Breast epithelium (tissue), 3 donors: ENCODE measurements at regions not wholly inside any gene's neighbourhood (a gene's known extent, or its start where the extent isn't known, plus 50 kb on each side); places are given as distances from the start of the nearest gene placed in this dataset.

ENCODE experiments used
- POLR2A ChIP-seq: fragments of 450-650 bp; IDR thresholded peaks from one replicate; pipeline ENCODE4 v1.6.1; 2016; ENCODE audit warnings: antibody characterized with exemption, mild to moderate bottlenecking, moderate library complexity
- POLR2AphosphoS5 ChIP-seq, 3 donors: sonication (generic); formaldehyde crosslinking; IDR thresholded peaks; one replicate each; pipeline ENCODE4 v1.6.1; 2017; ENCODE audit warnings: antibody characterized with exemption in 3 of 3
- TF ChIP-seq, protein P1 (sequence below), 3 donors: fragments of 450-650 bp; IDR thresholded peaks; one replicate each; pipeline ENCODE4 v1.5.1; 2016 to 2017; ENCODE audit warnings: antibody characterized with exemption in 3 of 3, mild to moderate bottlenecking in 3 of 3, moderate library complexity in 3 of 3

DNA sequence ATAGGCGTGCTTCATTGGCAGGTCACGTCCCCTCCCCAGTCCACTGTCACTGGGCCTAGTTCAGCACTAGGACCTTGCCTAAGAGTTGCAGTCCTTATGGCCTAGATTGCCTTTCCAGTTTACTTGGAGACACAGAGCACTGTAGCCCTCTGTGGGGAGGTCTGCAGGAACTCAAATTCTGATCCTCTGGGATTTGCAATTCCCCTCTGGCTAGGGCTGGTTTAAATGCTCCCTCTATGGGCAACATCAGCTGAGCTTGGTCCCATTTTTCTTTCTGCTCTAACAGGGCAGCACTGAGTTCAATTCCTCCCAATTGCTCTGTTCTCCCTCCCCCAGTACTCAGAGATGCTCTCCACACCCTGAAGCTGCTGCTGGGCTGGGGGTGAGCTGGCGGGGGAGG lies 358.2 kb downstream of the HTR1A start:
- TF ChIP-seq, protein P1, sequence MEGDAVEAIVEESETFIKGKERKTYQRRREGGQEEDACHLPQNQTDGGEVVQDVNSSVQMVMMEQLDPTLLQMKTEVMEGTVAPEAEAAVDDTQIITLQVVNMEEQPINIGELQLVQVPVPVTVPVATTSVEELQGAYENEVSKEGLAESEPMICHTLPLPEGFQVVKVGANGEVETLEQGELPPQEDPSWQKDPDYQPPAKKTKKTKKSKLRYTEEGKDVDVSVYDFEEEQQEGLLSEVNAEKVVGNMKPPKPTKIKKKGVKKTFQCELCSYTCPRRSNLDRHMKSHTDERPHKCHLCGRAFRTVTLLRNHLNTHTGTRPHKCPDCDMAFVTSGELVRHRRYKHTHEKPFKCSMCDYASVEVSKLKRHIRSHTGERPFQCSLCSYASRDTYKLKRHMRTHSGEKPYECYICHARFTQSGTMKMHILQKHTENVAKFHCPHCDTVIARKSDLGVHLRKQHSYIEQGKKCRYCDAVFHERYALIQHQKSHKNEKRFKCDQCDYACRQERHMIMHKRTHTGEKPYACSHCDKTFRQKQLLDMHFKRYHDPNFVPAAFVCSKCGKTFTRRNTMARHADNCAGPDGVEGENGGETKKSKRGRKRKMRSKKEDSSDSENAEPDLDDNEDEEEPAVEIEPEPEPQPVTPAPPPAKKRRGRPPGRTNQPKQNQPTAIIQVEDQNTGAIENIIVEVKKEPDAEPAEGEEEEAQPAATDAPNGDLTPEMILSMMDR (IDR thresholded peaks at IDR 0.05) = no peak
- no peak for TF ChIP-seq POLR2AphosphoS5 (IDR thresholded peaks at IDR 0.05)
- TF ChIP-seq POLR2A = no peak
